CD4-positive, alpha-beta T cell (primary cell): ENCODE measurements at regions not wholly inside any gene's neighbourhood (a gene's known extent, or its start where the extent isn't known, plus 50 kb on each side); places are given as distances from the start of the nearest gene placed in this dataset.

Experiments used
- ATAC-seq: fragments of 200-7000 bp; cut with Tn5 transposase; one replicate; pipeline ENCODE4 v1.10.0; 2022; ENCODE audit warnings: mild to moderate bottlenecking; ENCODE audit not compliant: poor library complexity
- CTCF ChIA-PET: fragments of 350-600 bp; sonication (Branson Sonifier 250); formaldehyde crosslinking; loops from one replicate; lab custom pipeline; 2021; ENCODE audit warnings: antibody characterized with exemption, inconsistent platforms; lab: Charles Lee
- POLR2A ChIA-PET: fragments of 350-600 bp; sonication (Branson Sonifier 250); formaldehyde crosslinking; loops from one replicate; lab custom pipeline; 2021; ENCODE audit warnings: antibody characterized with exemption, inconsistent platforms; lab: Charles Lee
- DNase-seq, 14 experiments: peaks; one replicate each; pipeline ENCODE4 v3.0.0-alpha.2; 2013 to 2020; ENCODE audit warnings: mixed read lengths in 2 of 14
- H3K27ac ChIP-seq, 2 donors: one replicate each; pipeline versions ENCODE4 v1.5.1 to v1.7.0; 2013; ENCODE audit warnings: low read length in 2 of 2, low read depth in 1 of 2, mild to moderate bottlenecking in 1 of 2
- H3K27me3 ChIP-seq, 2 experiments: 1 replicate in 1 of 2; 2 replicates in 1 of 2; pipeline versions ENCODE4 v1.6.1 to v1.7.0; 2013; ENCODE audit warnings: low read length in 2 of 2, control low read depth in 1 of 2, mild to moderate bottlenecking in 1 of 2, moderate library complexity in 1 of 2; ENCODE audit not compliant: insufficient read depth in 2 of 2, control insufficient read depth in 1 of 2
- H3K36me3 ChIP-seq: one replicate; pipeline ENCODE4 v1.6.1; 2013; ENCODE audit warnings: low read length, control low read depth; ENCODE audit not compliant: insufficient read depth
- H3K4me1 ChIP-seq: one replicate; pipeline ENCODE4 v1.6.1; 2013; ENCODE audit warnings: low read length, control low read depth; ENCODE audit not compliant: insufficient read depth
- H3K4me3 ChIP-seq: one replicate; pipeline ENCODE4 v1.5.1; 2013; ENCODE audit warnings: mild to moderate bottlenecking, low read length, moderate library complexity
- H3K9me3 ChIP-seq, 2 experiments: 1 replicate in 1 of 2; 2 replicates in 1 of 2; pipeline versions ENCODE4 v1.6.1 to v1.7.0; 2013; ENCODE audit warnings: low read length in 2 of 2, mild to moderate bottlenecking in 2 of 2, control low read depth in 1 of 2, moderate library complexity in 1 of 2; ENCODE audit not compliant: control insufficient read depth in 1 of 2, insufficient read depth in 1 of 2
- H3K27ac Mint-ChIP-seq: one replicate; pipeline ENCODE4 v1.8.0; 2020; ENCODE audit warnings: mixed read lengths
- H3K27me3 Mint-ChIP-seq: one replicate; pipeline ENCODE4 v1.8.0; 2021; ENCODE audit warnings: mixed read lengths
- H3K36me3 Mint-ChIP-seq: one replicate; pipeline ENCODE4 v1.8.0; 2021; ENCODE audit warnings: low read depth, mixed read lengths
- H3K4me1 Mint-ChIP-seq: one replicate; pipeline ENCODE4 v1.8.0; 2021; ENCODE audit warnings: low read depth, mixed read lengths
- H3K4me3 Mint-ChIP-seq: one replicate; pipeline ENCODE4 v1.8.0; 2020; ENCODE audit warnings: mild to moderate bottlenecking, mixed read lengths
- H3K9me3 Mint-ChIP-seq: one replicate; pipeline ENCODE4 v1.8.0; 2020; ENCODE audit warnings: mixed read lengths
- CTCF ChIP-seq: fragments of 200-600 bp; IDR thresholded peaks from one replicate; pipeline ENCODE4 v1.8.0; 2022; ENCODE audit warnings: antibody characterized with exemption, mild to moderate bottlenecking
- intact Hi-C, 2 experiments: fragments of 100-400 bp; cut with DNase I in 1 of 2; cut with micrococcal nuclease in 1 of 2; formaldehyde crosslinking; loops; one replicate each; pipeline versions ENCODE4 v1.15.1 to v1.9.0; 2023 to 2025; cut with DNase I, micrococcal nuclease

- no peaks in the 10 kb centered on the region for H3K36me3 Mint-ChIP-seq
- H3K27me3 Mint-ChIP-seq = no peaks in the 10 kb centered on the region
These were observed 648.8 kb downstream of the EPHA7 start for GRCh38 chr6:92770540-92770939.

GRCh38 chr6:92767101-92767500, 652.3 kb downstream of the EPHA7 start:
- no peak for DNase-seq
- Mint-ChIP-seq H3K36me3 (no peaks in the 10 kb centered on the region), H3K4me3 (no peak overlapping the region), H3K27ac (no peak overlapping the region), H3K27me3 (no peaks in the 10 kb centered on the region), H3K4me1 (no peaks in the 10 kb centered on the region), H3K9me3 (peaks cover 2% of the 10 kb centered on the region)
- Histone ChIP-seq H3K27ac (no peak overlapping the region), H3K9me3 (peaks cover 0 to 6% of the 10 kb centered on the region in 2 experiments), H3K4me3 (no peak overlapping the region), H3K36me3 (no peaks in the 10 kb centered on the region), H3K4me1 (no peaks in the 10 kb centered on the region), H3K27me3 (no peaks in the 10 kb centered on the region)
- intact Hi-C loops = no loop called here
- ChIA-PET CTCF (no interaction called here), POLR2A (no interaction called here)
- no peak for TF ChIP-seq CTCF
- no peak for ATAC-seq

More at GRCh38 chr6:92770540-92770939, 648.8 kb downstream of the EPHA7 start:
- Histone ChIP-seq H3K9me3 (peaks cover 0 to 7% of the 10 kb centered on the region in 2 experiments), H3K4me3 (no peak overlapping the region), H3K27me3 (no peaks in the 10 kb centered on the region), H3K36me3 (no peaks in the 10 kb centered on the region), H3K27ac (no peak overlapping the region), H3K4me1 (no peaks in the 10 kb centered on the region)
- Mint-ChIP-seq H3K4me3 (no peak overlapping the region), H3K4me1 (no peaks in the 10 kb centered on the region), H3K9me3 (peaks cover 4% of the 10 kb centered on the region), H3K27ac (no peak overlapping the region)
- ATAC-seq (no peak), DNase-seq (no peak)
- ChIA-PET CTCF (no interaction called here), POLR2A (no interaction called here)
- intact Hi-C loops = no loop called here
- no peak for TF ChIP-seq CTCF

GRCh38 chr6:92763680-92764079, 655.7 kb downstream of the EPHA7 start:
- ATAC-seq (no peak), DNase-seq (no peak)
- H3K4me1 ChIP-seq = no peaks in the 10 kb centered on the region
- H3K9me3 ChIP-seq = no peaks in the 10 kb centered on the region
- ChIA-PET CTCF (no interaction called here), POLR2A (no interaction called here)
- TF ChIP-seq CTCF = no peak
- peaks cover 4% of the 10 kb centered on the region for H3K9me3 Mint-ChIP-seq
- H3K27ac ChIP-seq = no peak overlapping the region
- H3K27ac Mint-ChIP-seq = no peak overlapping the region
- no peaks in the 10 kb centered on the region for H3K4me1 Mint-ChIP-seq
- H3K36me3 ChIP-seq = no peaks in the 10 kb centered on the region
- no peak overlapping the region for H3K4me3 Mint-ChIP-seq
- H3K4me3 ChIP-seq = no peak overlapping the region
- H3K27me3 Mint-ChIP-seq = no peaks in the 10 kb centered on the region
- no peaks in the 10 kb centered on the region for H3K27me3 ChIP-seq
- no peaks in the 10 kb centered on the region for H3K36me3 Mint-ChIP-seq
- intact Hi-C loops = no loop called here
